ENCODE measurements at regions not wholly inside any gene's neighbourhood (a gene's known extent, or its start where the extent isn't known, plus 50 kb on each side); places are given as distances from the start of the nearest gene placed in this dataset.

DNA sequence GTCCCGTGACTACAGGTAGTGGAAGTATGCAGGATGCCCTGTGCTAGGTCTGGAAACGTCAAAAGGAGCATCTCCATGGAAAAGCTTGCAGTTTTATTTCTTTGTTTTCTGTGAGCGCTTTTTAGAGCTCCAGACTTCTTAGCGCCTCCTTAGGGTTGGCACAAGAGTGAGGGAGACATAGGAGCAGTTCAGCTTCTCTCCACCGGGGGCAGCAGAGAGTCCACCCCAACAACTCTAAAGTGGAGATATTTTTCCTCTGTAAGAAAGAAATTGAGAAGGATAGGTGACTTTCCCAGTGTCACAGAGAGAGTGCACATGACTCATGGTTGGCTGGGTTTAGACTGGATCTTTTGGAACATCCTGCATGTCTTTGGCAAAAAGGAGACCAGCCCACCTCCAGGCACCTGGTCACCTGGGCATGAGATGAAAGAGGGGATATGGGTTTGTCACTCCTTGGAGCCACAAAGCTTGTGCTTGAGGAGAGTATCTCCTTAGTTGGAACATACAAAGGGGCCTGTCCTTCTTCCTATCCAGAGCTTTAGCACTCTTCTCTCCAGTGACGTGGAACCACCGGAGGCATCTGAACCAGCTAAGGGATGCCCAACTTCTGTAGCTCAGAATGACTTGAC, 637.7 kb downstream of the SEMA5A start:
- peak; percentile 4 for DNase-seq (ENCODE audit: low spot score)

DNA sequence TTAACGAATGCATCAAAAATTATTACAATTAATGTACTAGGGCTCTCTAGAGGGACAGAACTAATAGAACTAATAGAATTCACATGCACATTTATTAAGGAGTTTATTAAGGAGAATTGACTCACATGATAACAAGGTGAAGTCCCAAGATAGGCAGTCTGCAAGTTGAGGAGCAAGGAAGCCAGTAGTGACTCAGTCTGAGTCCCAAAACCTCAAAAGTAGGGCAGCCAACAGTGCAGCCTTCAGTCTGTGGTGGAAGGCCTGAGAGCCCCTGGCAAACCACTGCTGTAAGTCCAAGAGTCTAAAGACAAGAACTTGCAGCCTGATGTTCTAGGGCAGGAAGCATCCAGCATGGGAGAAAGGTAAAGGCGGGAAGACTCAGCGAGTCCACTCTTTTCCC, 633.8 kb downstream of the SEMA5A start:
- no peak for DNase-seq (ENCODE audit: low spot score)

DNA sequence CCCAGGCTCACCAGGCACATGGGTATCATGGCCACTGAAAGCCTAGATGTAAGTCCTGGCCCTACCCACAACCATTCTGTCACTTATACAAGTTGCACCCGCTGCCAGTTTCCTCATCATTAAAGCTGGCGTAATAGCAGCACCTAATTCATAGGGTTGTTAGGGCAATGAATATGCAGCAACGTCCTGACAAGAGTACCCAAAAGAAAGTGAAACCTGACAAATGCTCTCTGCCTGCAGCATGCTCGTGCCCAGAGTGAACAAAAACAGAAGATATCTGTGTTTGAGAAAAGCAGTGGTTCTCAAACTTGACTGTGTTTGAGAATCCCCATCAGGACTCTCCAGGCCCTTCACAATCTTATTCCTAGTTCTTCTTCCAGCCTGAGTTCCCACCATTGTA, 632.4 kb downstream of the SEMA5A start:
- DNase-seq (ENCODE audit: low spot score), result no peak

DNA sequence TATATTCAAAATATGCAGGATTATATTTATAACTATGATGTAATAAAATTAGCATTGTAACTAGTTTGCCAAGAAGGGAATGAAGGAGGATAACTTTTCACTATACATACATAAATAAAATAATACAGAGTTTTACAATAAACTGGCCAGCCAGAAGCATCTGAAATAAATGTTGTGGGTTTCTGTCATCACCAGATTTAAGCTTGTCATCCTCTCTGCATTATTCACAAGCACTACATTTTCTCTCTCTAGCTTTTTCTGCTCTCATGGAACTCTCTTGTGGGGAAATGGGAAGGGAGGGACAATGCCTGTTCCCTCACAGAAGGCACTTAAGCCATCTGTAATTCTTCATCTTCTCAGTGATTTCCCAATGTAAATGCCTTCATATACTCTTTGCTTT, 626.8 kb downstream of the SEMA5A start:
- DNase-seq (ENCODE audit: low spot score), result no peak

DNA sequence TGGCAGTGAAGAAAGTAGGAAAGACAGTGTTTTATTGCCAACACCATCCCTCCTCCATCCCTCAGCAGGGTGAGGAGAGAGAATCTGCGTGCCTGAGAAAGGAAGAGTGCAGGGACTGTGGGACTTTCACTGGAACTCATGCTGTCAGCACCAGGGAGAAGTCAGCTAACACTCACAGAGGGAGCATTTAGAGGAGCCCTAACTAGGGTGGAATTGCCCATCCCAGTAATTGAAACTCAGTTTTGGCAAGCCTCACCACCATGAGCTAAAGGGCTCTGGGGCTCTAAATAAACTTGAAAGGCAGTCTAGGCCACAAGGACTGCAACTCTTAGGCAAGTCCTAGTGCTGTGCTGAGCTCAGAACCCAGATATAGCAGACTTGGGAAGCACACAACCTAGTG, 622.3 kb downstream of the SEMA5A start:
- no peak for DNase-seq (ENCODE audit: low spot score)

DNA sequence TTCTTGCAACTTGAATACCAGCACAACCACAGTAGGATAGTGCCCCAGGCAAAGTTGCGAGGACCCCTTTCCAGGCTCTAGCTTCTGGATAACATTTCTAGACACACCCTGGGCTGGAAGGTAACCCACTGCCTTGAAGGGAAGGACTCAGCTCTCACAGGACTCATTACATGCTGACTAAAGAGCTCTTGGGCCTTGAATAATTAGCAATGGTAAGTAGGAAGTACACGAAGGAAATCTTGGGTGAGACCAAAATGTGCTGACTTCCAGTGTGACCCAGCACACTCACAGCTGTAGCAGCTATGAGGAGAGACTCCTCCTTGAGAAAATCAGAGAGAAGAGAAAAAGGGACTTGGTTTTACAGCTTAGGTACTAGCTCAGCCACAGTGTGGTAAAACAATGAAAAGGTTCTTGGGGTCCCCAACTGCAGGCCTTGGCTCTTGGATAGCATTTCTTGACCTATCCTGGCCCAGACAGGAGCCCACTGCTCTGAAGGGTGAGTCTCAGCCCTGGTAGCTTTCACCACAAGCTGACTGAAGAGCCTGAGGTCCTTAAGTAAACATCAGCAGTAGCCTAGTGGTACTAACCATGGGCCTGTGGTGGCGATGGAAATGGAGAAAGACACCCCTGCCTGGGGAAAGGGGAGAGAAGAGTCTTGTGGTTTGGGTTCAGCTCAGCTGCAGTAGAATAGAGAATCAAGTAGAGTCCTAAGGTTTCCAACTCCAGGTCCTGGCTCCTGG, 621.7 kb downstream of the SEMA5A start:
- no peak for DNase-seq (ENCODE audit: low spot score)

DNA sequence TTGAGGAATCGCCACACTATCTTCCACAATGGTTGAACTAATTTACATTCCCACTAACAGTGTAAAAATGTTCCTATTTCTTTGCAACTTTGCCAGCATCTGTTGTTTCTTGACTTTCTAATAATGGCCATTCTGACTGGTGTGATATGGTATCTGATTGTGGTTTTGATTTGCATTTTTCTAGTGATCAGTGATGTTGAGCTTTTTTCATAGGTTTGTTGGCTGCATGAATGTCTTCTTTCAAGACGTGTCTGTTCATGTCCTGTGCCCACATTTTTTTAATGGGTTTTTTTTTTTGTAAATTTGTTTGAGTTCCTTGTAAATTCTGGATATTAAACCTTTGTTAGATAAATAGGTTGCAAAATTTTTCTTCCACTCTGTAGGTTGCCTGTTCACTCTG, 615.9 kb downstream of the SEMA5A start:
- DNase-seq (ENCODE audit: low spot score), result no peak

DNA sequence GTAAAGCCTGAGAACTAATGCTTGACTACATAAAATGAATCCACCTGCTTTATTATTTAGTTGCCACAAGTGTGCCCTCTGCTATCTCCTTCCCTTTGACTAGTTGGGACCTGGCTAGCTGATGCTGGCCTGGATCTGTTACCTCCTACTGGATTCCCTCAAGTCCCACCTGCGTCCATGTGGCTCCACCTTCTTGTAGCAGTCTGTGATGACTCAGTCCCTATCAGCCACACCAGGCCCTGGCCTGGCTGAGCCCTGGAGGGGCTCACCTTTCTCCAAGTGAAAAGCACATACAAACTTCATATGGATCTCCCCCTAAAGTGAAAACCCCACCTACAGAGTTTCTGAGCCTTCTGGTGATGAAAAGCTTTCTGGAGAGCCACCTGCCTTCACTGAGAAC, 611.4 kb downstream of the SEMA5A start:
- DNase-seq (ENCODE audit: low spot score), result no peak

DNA sequence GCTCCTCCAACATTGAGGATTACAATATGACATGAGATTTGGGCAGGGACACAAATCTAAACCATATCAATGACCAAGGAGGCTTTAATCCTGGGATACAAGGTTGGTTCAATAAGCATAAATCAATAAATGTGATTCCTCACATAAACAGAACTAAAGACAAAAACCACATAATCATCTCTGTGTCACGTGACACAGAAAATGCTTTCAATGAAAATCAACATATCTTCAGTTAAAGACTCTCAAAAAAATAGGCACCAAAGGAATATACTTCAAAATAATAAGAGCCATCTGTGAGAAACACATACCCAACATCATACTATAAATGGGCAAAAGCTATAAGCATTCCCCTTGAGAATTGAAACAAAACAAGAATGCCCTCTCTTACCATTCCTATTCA, 604.9 kb downstream of the SEMA5A start:
- no peak for DNase-seq (ENCODE audit: low spot score)

DNA sequence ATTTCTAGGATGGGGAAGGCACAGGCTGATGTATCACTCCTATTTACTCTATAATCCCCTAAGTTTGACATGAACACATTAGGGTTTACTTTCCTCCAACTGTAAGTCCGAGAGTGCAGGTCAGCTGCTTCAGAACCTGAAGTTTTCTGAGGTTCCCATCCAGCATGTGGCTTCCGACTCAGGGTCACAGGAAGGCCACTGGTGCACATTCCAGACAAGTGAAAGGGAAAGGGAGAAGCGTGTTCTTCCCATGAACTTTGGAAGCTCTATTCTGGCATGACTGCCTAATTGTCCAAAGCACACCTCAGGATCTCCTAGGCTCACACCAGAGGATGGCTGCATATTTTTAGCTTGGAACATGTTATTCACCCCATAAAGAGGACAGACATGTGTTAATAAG, 602.6 kb downstream of the SEMA5A start:
- no peak for DNase-seq (ENCODE audit: low spot score)

DNA sequence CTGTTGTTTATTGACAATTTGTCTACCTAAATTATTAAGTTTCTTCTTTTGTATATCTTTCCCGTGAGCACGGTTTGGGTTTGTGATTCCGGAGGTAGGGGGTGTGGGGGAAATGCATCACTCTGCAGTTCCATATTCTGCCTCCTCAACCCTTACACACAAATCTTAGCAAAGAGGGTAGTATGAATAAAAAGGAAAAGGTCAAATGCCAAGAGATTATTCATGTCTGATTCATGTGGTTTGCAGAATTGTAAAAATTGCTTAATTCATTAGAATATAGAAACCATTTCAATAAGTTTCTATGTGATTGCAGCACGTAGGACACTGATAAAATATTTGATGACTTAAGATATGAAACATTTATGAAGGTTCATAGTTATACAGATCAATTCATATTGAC, 601.9 kb downstream of the SEMA5A start:
- no peak for DNase-seq (ENCODE audit: low spot score)

DNA sequence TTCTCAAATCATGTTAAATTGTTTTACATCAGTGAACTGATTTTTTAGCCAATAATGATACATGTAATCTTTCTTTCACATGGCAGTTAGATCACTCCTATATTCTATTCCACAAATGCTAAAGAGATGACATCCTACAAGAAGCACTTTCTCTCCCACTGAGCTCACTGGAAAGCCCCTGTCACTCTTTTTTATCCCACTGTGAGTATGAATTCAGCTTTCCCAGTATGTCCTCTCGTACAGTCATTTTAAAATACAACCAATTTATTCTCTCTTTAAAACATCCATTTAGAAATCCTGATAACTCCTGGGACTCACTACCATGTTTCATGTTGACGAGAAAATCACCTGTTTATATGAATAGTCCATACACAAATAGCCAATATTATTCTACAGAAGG, 599.9 kb downstream of the SEMA5A start:
- no peak for DNase-seq (ENCODE audit: low spot score)

DNA sequence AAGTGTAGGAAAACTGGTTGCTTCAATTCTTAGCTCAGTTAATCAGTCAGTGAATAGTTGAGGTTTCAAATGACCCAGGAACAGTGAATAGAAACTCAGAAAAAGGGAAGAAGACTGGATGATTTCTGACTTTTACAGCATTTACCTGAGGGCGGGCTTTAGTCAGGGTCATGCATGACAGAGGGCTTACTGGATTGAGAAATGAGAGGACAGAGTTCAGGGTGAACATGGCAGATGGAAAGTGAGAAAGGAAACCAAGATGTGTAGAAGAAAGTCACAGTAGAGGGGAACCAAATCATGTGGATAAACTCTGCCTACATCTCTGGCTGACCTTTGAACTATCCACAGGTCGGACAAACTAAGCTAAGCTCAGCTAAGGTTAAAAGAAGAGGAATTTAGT, 596.0 kb downstream of the SEMA5A start:
- DNase-seq (ENCODE audit: low spot score), result no peak

DNA sequence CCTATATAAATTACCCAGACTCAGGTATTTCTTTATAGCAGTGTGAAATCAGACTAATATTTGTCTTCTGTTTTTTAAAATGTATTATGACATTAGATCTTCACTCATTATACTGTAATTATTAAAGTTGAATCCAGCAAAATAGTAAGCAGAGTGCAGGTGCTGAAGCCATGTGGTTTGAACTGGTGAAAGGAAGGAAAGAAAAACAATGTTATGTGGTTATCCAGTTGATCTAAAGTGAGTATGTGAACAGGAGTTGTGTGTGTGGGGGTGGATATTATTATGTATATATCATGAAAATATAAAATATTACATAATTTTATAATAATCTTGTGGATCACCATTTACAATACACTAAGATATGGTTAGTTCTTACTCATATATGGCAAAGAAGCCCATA, 593.7 kb downstream of the SEMA5A start:
- DNase-seq (ENCODE audit: low spot score), result no peak

DNA sequence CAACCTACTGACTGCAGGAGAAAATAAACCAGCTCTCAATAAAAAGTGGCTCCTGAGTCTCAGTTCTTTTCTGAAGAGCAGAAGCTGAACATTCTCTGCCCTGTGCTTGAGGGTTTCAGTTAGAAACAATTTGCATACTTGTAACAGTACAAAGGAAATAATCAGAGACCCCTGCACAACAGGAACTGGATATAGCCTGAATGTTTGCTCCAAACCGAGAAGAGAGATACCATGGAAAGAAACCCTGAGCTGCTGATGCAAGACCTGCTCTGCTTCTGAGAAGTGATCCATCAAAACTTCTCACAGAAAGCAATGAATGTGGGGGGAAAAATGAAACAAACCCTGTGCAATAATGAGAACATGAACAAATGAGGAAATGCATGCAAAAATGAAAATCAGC, 592.9 kb downstream of the SEMA5A start:
- DNase-seq (ENCODE audit: low spot score), result no peak

DNA sequence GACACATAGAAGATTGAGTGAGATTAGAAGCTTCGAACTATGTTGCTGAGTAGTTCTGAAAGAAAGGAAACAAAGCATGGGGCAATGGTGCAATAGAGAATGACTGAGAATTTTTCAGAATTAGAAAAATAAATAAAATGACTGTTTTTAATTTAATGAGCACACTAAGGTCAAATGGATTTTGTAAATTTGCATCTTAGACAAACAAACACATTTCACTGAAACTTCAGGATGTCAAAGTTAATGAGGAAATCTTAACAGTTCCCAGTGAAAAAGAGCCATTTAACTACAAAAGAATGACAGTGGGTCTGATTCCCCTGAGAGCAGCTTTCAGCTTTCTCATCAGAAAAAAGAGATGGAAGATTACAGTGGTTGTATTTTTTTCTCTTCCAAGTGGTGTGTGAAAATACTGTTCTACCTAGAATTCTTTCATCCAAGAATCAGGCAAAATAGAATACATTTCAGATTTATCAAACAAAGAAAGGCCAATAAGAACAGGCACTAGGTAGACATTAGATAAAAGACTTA, 591.9 kb downstream of the SEMA5A start:
- DNase-seq (ENCODE audit: low spot score), result no peak

DNA sequence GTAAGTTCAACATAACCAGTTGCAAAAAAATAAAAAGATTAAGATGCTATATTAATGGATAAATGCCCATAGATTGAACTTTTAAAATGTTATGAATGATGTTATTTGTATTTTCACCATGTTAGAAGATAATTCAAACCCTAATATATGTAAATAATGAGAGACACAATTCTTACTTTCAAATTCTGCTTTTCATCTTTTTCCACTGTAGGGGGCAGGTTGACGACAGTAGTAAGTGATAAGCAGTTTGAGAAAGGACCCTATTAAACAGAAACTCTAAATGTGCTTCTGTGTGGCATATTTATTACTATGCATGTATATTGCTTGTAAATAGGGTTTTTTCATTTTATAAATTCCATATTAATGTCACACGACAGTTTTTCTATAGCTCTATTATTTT, 591.1 kb downstream of the SEMA5A start:
- DNase-seq (ENCODE audit: low spot score), result no peak

DNA sequence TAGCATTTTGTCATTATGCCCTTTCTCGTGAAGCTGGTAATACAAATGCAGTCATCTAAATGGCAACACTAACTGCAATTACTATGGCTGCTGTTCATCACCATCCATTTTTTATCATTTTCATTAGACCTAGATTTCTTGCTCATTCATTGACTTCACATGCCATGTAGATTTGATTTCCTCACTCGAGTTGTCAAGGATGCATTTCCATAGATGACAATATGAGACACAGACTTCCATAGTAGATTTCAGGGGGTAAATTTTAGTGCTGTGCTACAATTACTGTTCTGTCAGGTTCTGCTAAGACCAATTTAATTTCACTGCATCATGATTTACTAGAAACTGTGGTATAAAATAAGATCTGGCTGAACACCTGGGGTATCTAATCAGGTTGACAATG, 589.2 kb downstream of the SEMA5A start:
- no peak for DNase-seq (ENCODE audit: low spot score)

DNA sequence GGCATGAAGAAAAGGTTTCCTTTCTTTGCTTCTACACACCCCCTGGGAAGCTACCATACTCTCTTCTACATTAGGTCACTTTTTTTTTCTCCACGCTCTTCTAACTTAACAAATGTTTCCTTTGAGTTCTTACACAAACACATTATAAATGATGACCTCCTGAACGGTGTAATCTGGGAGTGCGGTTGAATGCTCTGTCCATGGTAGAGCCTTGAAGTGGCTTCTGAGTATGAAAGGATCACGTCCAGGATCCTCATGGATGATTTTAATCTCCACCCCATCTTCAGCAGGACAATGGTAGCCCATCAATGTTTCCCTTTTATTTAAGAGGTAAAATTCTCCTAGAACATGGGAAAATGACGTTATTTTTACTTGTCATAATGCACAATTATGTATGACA, 587.3 kb downstream of the SEMA5A start:
- DNase-seq (ENCODE audit: low spot score), result no peak

DNA sequence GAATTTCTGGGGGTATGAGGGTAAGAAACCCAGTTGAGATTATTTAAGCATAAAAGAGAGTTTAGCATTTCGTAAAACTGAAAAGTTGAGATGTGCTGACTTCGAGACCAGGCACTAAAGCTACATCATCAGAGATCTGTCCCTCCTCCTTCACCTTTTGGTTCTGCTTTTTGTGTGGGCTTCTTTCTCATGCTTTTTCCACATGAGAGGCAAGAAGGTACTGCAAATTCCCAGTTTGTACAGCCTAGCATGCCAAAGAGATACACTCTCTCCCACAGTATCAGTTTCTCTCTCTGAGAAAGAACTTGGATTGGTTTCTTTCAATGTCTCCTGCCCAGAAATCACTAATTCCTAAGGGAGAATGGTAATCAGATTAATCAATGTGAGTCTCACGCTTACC, 584.7 kb downstream of the SEMA5A start:
- DNase-seq (ENCODE audit: low spot score), result no peak

DNA sequence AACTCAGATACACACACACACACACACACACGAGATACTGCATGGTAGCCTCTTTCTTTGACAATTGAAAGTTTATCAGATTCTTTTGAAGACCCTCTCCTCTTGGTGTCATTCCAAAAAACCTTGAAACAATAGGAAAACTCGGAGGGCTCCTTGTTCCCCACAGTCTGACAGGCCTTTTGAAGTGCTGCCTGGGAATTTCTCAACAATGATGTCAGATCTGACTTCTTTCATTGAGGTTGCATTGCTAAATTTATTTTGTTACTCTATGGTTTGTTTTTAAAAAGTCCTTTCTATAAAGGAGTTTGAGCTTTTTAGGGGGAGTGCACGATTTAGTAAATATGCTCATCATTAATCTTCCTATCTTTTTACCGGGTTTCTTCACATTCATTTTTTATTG, 583.9 kb downstream of the SEMA5A start:
- no peak for DNase-seq (ENCODE audit: low spot score)

DNA sequence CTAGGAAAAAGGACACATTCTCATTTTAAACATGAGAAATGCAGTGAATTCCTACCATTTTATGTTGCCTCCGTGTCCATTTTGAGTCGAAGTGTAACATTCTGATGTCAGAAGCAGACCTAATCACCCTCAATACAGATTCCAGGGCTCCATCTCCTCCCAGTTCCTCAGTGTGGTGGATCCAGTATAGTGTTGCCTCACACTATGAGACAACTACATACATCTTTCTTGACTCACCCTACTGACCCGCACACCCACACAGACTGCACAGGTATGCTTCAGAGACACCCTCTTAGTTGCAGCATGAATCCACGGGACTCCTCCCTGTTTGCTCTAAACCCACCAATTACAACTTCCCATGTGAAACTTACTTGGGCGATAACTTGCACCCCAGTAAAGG, 564.9 kb downstream of the SEMA5A start:
- DNase-seq (ENCODE audit: low spot score), result no peak

DNA sequence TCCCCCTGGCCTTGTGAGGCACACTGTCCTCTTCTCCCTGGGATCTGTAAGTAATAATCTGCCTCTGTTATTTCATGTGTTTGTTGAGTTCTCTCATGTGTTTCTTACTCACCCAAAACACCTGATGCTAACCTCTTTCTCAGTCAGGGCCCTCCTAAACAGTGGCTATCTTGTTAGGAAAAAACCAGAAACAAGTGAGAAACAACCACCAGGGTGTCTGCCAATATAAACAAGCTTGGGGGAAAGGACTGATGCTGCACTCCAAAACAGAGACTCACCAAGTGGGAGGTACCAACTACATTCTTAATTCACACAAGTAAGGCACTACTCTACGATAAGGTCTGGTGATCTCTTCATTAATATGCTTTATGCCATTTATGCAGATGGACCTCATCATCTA, 564.4 kb downstream of the SEMA5A start:
- DNase-seq (ENCODE audit: low spot score), result no peak

DNA sequence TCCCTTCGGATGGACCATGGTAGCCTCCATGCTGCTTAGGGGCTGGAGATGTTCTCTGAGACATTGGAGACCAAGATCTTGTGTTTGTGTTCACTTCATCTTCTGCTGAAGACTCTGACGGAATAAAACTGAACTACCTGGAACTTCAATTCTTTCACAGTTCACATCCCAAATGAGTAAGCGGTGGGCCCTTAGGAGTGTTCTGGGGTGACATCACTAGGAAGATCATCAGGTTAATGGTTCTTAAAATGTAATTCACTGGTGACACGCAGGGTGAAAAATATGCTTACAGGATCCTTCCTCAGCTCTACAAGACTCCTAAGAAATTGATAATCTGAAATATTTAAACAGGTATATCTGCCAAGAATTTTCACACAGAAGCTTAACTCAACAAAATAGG, 561.5 kb downstream of the SEMA5A start:
- DNase-seq (ENCODE audit: low spot score), result no peak

Measured in hematopoietic multipotent progenitor cell treated with erythropoietin and hydrocortisone succinate and interleukin-3 and kit ligand, for 17 days (in vitro differentiated cells).